Pancreas (tissue), 10 donors: ENCODE measurements at regions not wholly inside any gene's neighbourhood (a gene's known extent, or its start where the extent isn't known, plus 50 kb on each side); places are given as distances from the start of the nearest gene placed in this dataset.

Experiments
- ATAC-seq, 4 donors: fragments of 200-7000 bp; cut with Tn5 transposase; one replicate each; pipeline versions ENCODE4 v1.8.0 to v1.9.1; 2020; ENCODE audit warnings: mild to moderate bottlenecking in 4 of 4, moderate library complexity in 4 of 4
- DNase-seq, 6 donors: peaks; one replicate each; pipeline ENCODE4 v3.0.0-alpha.2; 2020
- FAIRE-seq: peaks from 2 replicates; lab custom pipeline; 2012; peaks lifted over from hg19 to GRCh38; lab: Jason Lieb, UNC
- H3K27ac ChIP-seq, 4 donors: fragments of 200-600 bp; sonication (generic); 1 replicate in 3 of 4; 2 replicates in 1 of 4; pipeline versions ENCODE4 v1.5.0 to v1.8.0; 2020
- H3K27me3 ChIP-seq, 4 donors: fragments of 200-600 bp; one replicate each; pipeline ENCODE4 v1.8.0; 2021
- H3K36me3 ChIP-seq, 3 donors: fragments of 200-600 bp; sonication (generic) in 1 of 3; one replicate each; pipeline versions ENCODE4 v1.5.0 to v1.8.0; 2020 to 2021
- H3K4me1 ChIP-seq, 3 donors: fragments of 200-600 bp; one replicate each; pipeline ENCODE4 v1.8.0; 2021
- H3K4me3 ChIP-seq, 4 donors: fragments of 200-600 bp; sonication (generic) in 2 of 4; one replicate each; pipeline versions ENCODE4 v1.5.0 to v1.8.0; 2020 to 2021
- H3K9me3 ChIP-seq, 4 donors: fragments of 200-600 bp; one replicate each; pipeline ENCODE4 v1.8.0; 2021
- WGBS, 2 donors: extraction: QIAGEN DNeasy Blood & Tissue Kit; methylation state at CpG; one replicate each; pipeline ENCODE4 v1.1.7; 2013; 5-methylcytosine and 5-hydroxymethylcytosine counted together
- intact Hi-C, 3 donors: fragments of 100-400 bp; cut with DNase I; formaldehyde crosslinking; loops; one replicate each; pipeline versions ENCODE4 v1.11.1 to v1.14.2; 2022
- TF ChIP-seq, protein P1 (sequence below), 4 donors: fragments of 200-600 bp; sonication (generic) in 3 of 4; IDR thresholded peaks; one replicate each; pipeline versions ENCODE4 v1.5.0 to v1.8.0; 2021; ENCODE audit warnings: antibody characterized with exemption in 4 of 4
- donor health status: healthy with polysubstance abuse.
- donor health status: DM: no; HTN: no; CAD: no; lungs with moderate emphysema.
- donor health status: DM: no; HTN: no; CAD: no.
- donor health status: control.
- donor health status: control.
- donor health status: Bipolar disorder and iron deficiency.
- donor health status: DM: yes; HTN: yes; CAD: no.
- donor health status: DM: no; HTN: no; CAD: no.
- donor health status: DM: no; HTN: no; CAD: no.
- donor health status: DM: yes; HTN: yes; CAD: no.

DNA sequence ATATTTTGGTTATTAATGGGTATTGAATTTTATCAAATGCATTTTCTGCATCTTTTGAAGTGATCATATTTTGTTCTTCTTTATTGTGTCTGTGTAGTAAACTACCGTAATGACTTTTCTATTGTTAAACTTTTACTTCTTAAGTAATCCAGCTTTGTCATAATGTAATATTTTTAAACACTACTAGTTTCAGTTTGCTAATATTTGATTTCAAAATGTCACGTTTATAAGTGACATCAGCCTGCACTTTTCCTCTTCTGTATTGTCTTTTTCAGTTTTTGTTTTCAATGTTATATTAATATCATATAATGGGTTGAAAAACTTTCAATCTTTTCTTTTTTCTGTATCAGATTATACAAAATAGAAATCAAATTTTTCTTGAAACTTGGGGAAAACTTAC lies 71.6 kb upstream of the ANKRD1 start:
- H3K36me3 ChIP-seq: no peaks in the 10 kb centered on the region
- TF ChIP-seq, protein P1, sequence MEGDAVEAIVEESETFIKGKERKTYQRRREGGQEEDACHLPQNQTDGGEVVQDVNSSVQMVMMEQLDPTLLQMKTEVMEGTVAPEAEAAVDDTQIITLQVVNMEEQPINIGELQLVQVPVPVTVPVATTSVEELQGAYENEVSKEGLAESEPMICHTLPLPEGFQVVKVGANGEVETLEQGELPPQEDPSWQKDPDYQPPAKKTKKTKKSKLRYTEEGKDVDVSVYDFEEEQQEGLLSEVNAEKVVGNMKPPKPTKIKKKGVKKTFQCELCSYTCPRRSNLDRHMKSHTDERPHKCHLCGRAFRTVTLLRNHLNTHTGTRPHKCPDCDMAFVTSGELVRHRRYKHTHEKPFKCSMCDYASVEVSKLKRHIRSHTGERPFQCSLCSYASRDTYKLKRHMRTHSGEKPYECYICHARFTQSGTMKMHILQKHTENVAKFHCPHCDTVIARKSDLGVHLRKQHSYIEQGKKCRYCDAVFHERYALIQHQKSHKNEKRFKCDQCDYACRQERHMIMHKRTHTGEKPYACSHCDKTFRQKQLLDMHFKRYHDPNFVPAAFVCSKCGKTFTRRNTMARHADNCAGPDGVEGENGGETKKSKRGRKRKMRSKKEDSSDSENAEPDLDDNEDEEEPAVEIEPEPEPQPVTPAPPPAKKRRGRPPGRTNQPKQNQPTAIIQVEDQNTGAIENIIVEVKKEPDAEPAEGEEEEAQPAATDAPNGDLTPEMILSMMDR (IDR thresholded peaks at IDR 0.05): no peak
- WGBS, 2 donors: 57 to 68% methylated on average over 2 of the region's 2 CpGs
- ATAC-seq: no peak
- peaks cover 0 to 8% (median 0%) of the 10 kb centered on the region in 4 donors for H3K27me3 ChIP-seq
- no peaks in the 10 kb centered on the region for H3K4me1 ChIP-seq
- no peak overlapping the region for H3K27ac ChIP-seq
- FAIRE-seq: no peak
- H3K4me3 ChIP-seq: no peak overlapping the region
- intact Hi-C loops: no loop called here
- H3K9me3 ChIP-seq: no peaks in the 10 kb centered on the region
- DNase-seq: no peak

GRCh38 chr10:90993340-90993739 lies 72.5 kb upstream of the ANKRD1 start:
- H3K4me3 ChIP-seq: no peak overlapping the region
- H3K4me1 ChIP-seq: no peaks in the 10 kb centered on the region
- H3K27ac ChIP-seq: no peak overlapping the region
- TF ChIP-seq, protein P1 (IDR thresholded peaks at IDR 0.05): no peak
- ATAC-seq (no peak), DNase-seq (no peak), FAIRE-seq (peak; percentile 67)
- 80 to 81% methylated on average over 3 of the region's 3 CpGs for WGBS, 2 donors
- intact Hi-C loops: no loop called here
- H3K36me3 ChIP-seq: no peaks in the 10 kb centered on the region
- peaks cover 0 to 8% (median 0%) of the 10 kb centered on the region in 4 donors for H3K27me3 ChIP-seq
- H3K9me3 ChIP-seq: no peaks in the 10 kb centered on the region

DNA sequence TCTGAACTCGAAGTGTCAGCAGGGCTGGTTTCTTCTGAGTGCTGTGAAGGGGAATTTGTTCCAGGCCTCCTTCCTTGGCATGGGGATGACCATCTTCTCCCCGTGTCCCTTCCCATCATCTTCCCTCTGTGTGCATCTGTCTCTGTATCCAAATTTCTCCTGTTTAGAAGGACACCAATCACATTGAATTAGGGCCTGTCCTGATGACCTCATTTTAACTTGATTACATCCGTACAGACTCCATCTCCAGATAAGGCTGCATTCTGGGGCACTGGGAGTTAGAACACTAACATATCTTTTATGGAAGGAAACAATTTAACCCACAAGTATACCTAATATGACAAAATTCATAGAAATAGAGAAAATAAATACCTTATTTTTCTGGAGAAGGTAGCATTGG lies 76.8 kb upstream of the ANKRD1 start:
- H3K9me3 ChIP-seq: no peaks in the 10 kb centered on the region
- H3K27me3 ChIP-seq: peaks cover 0 to 8% (median 0%) of the 10 kb centered on the region in 4 donors
- intact Hi-C loops: no loop called here
- H3K4me1 ChIP-seq: no peaks in the 10 kb centered on the region
- H3K4me3 ChIP-seq: no peak overlapping the region
- no peak for FAIRE-seq
- DNase-seq: no peak
- H3K27ac ChIP-seq: no peak overlapping the region
- 66 to 72% methylated on average over 3 of the region's 3 CpGs for WGBS, 2 donors
- H3K36me3 ChIP-seq: no peaks in the 10 kb centered on the region
- TF ChIP-seq, protein P1 (IDR thresholded peaks at IDR 0.05): no peak
- ATAC-seq: no peak

GRCh38 chr10:90998733-90999511 lies 78.0 kb upstream of the ANKRD1 start:
- no peak for ATAC-seq
- H3K9me3 ChIP-seq: no peaks in the 10 kb centered on the region
- H3K27ac ChIP-seq: no peak overlapping the region
- TF ChIP-seq, protein P1 (IDR thresholded peaks at IDR 0.05): no peak
- intact Hi-C loops: no loop called here
- no peak for FAIRE-seq
- H3K36me3 ChIP-seq: no peaks in the 10 kb centered on the region
- no peaks in the 10 kb centered on the region for H3K4me1 ChIP-seq
- H3K4me3 ChIP-seq: no peak overlapping the region
- peaks cover 0 to 8% (median 0%) of the 10 kb centered on the region in 4 donors for H3K27me3 ChIP-seq
- no peak for DNase-seq
- 81 to 90% methylated on average over 11 of the region's 11 CpGs for WGBS, 2 donors
